ENCODE measurements at regions not wholly inside any gene's neighbourhood (a gene's known extent, or its start where the extent isn't known, plus 50 kb on each side); places are given as distances from the start of the nearest gene placed in this dataset.
A peak's percentile ranks its signal among the peaks of the same experiment; 100 is the strongest.
"Not testable (repeated sequence)": the region's sequence is repeated elsewhere in the genome, so short reads cannot be mapped to it uniquely, and the experiment has no call there.

DNA sequence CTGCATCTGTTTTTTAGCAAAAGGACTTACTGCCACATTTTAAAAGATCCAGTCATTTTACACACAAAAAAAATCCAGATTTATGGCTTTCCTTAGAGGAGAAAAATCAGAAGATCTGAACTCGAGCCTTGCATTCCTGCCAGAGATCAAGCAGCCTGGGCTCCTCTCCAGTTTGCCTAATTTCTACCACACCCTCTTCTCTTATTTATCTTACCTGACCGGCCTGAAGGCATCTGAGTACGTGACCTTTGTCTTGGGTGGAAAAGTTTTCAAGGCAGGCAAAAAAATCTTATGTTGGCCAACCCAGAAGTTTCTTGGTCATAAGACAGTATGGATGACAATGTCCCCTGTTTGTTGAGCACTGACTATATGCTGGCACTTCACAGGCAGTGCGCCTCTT is 60.3 kb downstream of the CHRD start:
- no peak for DNase-seq

DNA sequence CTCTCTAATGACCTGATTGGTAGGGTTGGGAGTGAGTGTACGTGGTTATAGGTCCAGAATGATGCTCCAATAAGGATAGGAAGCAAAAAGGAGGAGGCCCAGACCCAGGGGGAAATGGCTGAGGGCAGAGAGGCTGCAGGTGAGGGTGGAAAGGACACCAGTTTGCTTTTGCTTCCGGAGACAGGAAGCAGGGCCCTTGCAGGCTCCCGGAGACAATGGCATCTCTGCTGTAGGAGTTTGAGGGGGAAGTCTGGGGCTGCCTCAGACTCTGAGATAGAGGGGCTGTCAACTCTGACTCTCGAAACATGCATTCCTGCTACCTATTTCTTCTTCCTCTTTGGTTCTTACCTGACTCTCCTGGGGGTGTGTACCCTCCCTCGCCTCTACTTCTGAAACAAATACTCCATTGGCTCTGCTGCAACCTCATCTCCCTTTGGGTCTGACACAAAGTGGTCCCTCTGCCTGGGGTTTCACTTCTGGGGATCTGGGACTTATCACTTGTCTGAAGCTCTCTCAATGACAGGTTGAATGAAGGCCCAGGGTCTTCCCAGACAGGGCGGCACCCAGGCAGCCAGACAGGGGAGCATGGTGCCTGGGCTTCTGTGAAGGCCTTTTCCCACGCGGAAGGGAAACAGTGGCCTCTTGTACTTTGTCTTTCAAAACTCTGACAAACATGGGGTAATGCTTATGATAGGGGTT is 61.5 kb downstream of the CHRD start:
- DNase-seq: no peak

DNA sequence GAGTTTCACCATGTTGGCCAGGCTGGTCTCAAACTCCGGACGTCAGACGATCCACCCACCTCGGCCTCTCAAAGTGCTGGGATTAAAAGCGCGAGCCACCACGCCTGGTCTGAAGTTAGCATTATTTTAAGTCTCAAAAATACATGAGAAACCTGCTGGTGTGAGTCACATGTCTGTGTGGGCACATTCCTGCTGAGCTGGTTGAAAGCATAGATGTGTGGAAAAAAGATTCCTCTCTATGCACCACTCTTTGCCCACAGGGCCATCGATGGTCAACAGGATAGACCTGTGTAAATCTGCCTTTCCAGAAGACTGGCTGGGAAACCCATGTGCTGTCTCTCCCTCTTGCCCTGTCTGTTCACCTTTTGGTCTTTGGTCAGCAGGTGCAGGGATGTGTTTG is 63.5 kb downstream of the CHRD start:
- no peak for DNase-seq

DNA sequence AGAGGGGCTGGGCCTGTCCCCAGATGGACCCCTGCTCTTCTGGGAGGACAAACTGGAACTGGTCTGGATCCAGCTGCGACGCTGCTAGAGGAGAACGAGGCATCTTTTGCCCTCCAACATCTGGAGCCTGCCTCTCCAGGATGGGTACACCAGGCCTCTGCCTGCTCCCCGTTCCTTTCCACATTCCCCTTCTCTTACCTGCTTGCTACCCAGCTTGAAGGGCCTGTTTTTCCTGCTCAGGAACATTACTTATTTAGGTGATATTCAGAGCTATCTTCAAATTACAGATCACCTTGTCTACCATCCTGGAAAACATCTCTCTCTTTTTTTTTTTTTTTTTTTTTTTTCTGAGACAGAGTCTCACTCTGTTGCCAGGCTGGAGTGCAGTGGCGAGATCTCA is 64.0 kb downstream of the CHRD start:
- no peak for DNase-seq

DNA sequence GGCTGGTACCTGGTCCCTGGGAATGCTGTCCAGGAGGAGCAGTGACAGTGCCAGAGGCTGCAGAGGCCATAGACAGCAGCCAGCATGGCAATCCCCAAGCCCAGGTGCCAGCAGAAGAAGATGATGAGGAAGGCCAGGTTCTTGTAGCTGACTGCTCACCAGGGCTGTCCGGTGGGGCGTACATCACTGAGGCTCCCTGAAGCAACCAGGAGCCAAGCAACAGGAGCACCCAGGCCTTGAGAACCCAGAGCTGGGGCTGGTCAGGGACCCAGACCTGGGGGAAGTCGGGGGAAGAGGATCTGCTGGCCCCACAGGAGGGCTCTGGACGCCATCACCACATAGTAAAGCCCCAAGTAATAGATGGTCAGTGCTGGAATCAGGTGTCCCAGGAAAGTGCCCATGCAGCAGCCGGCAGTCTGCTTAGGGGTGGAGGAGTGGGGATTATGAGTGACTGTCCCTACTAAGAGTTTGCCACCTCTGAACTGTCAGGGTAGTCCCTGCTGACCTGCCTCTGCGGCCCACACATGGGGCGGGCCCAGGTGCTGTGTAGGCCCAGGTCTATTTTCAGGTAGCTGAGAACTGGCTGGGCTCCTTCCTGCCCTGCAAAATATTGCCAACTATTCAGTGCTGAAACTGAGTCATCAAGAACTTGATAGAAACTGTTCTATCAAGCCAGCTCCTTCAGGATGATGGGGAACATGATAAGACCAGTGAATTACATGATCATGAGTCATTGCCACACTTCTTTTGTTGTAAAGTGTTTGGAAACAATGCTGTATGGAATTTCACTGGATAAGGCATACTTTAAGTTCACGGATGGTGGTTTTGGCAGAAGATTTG is 68.7 kb downstream of the CHRD start:
- DNase-seq: no peak

DNA sequence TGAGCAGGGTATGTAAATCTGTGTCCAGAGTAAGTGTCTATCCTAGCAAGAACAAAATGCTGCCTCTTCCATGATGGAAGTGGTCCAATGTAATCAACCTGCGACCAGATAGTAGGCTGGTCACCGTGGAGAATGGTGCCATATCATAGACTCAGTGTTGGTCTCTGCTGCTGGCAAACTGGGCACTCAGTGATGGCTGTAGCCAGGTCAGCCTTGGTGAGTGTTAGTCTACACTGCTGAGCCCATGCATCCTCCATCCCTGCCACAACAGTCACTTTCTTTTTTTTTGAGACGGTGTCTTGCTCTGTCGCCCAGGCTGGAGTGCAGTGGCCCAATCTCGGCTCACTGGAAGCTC is 69.3 kb downstream of the CHRD start:
- DNase-seq: no peak

DNA sequence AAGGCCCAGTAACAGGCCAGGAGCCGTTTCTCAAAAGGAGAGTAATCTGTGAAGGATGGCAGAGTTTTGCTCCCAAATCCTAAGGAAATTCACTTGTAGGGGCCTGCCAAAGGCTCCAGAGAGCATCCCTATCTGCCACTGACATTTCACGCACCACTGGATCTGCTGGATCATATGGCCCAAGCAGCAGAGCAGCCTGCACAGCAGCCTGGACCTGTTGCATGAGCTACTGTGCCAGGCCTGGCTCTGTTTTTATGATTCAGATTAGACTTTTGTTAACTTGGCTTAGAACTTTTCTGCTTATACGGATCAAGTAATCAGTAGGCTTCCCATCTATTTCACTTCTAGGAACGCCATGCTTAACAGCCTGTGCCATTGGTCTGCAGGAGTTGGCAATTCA is 70.7 kb downstream of the CHRD start:
- DNase-seq: no peak

DNA sequence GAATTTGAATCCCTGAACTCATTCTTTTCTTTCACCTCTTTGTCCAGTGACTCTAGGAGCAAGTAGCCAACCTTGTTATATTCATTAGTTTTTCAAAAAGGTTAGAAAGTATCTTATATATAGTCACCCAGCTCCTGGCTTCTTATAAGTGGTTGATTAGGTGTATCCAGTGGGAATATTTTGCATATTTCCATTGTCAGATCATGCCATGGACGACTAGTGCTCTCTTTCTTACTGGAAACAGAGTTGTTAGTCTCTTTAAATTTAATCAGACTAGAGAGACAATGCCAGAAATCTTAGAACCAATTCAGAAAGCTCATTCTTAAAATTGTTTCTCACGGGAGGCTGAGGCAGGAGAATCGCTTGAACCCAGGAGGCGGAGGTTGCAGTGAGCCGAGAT is 73.4 kb downstream of the CHRD start:
- no peak for DNase-seq

DNA sequence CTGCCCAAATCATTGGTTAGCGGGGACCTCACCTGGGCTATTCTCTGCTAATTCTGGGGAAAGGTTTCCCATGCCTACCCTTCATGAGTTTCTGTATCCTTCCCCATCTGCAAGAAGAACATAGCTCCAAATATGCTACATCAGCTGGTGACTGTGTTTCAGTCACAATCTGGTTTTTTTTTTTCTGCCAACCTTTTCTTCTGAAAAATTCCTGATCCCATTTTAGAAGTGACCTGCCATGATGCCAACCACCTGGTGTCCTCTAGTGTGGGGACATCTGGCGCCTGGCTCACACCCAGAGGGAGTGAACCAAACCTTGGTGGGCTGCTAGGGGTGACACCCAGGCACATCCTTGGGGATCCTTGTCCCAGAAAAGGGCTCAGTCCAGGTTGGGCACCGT is 76.1 kb downstream of the CHRD start:
- DNase-seq: no peak

DNA sequence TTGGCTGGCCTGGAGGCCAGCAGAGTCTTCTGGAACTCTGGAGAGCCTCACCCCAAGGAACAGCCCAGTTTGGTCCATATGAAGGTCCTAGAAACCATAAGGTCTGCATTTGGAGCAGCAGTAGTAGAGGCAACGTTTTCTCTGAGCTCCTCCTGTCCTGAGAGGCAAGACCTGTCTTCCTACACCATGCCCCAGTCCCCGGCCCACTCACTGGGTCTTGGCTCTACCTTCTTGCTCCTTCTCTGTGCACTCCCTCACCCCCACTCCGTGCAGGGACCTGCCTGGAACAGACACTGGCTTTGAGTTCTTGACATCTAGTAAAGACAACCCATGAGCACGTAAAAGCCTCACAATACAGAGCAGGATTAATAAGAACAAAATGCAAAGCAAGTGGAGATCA is 76.6 kb downstream of the CHRD start:
- no peak for DNase-seq

DNA sequence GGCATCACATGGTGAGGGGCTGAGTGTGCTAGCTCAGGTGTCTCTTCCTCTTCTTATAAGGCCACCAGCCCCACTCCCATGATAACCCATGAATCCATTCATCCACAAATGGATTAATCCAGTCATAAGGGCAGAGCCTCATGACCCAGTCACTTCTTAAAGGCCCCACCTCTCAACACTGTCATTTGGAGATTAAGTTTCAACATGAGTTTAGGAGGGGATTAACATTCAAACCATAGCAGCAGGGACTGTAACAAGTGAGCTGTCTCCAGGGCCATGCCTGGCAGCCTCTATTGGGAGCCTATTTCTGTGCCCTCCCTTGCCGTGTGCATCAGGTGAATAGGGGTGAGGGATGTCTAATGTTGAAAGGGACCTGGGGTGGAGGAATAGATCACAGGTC is 77.5 kb downstream of the CHRD start:
- DNase-seq: no peak

DNA sequence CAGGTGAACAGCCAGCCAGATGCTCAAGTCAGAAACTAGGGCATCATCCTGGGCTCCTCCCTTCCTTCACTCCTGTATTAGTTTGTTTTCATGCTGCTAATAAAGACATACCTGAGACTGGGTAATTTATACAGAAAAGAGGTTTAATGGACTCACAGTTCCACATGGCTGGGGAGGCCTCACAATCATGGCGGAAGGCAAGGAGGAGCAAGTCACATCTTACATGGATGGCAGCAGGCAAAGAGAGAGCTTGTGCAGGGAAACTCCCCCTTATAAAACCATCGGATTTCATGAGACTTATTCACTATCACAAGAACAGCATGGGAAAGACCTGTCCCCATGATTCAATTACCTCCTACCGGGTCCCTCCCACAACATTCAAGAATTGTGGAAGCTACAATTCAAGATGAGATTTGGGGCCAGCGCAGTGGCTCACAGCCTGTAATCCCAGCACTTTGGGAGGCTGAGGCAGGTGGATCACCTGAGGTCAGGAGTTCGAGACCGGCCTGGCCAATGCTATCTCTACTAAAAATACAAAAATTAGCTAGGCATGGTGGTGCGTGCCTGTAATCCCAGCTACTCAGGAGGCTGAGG is 78.0 kb downstream of the CHRD start:
- DNase-seq: not testable (repeated sequence)

DNA sequence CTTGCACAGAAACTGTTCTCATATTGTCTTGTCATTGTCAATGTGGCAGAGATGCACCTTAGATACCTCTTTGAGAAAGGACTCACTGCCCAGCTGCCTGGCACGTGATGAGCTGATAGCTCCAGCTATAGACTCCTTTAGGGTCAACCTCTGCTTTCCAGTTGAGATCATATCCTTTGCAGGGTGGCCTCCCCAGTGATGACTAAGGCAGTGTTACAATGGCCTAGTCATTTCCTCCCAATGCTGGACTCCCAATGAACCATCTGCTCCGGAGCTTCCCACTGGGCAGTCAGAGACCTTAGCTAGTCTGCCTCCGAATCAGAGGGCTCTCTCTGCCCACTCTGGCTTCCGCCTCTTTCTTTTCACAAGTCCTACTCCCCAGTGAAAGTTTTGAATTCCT is 79.5 kb downstream of the CHRD start:
- DNase-seq: no peak

DNA sequence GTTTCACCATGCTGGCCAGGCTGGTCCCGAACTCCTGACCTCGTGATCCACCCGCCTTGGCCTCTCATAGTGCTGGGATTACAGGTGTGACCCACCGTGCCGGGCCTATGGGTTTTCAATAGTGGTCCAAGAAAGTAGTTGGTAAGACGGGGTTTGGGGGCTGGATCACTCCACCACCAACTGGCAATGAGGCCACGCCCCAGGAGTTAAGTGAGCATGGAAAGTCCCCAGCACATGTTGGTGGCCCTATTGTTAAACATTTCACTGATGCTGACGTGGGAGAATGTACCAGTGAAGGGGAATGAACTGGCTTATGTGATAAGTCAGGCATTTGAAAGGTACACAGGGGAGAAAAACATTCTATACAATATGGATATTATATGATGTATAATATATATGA is 80.4 kb downstream of the CHRD start:
- peak; percentile 13 for DNase-seq

DNA sequence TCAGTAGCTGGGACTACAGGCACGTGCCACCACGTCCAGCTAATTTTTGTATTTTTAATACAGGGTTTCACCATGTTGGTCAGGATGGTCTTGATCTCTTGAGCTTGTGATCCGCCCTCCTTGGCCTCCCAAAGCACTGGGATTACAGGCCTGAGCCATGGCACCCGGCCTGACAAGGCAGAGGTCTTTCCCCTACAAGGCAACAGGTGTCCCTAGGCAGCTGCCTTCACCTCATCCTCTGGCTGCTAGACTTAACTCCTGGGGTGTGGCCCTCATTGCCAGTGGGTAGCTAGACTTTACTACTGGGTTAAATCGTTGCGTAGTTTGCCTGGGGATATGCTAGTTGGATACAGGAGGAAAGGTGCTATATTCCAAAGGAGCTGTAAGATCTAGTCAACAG is 81.4 kb downstream of the CHRD start:
- DNase-seq: peak; percentile 1

DNA sequence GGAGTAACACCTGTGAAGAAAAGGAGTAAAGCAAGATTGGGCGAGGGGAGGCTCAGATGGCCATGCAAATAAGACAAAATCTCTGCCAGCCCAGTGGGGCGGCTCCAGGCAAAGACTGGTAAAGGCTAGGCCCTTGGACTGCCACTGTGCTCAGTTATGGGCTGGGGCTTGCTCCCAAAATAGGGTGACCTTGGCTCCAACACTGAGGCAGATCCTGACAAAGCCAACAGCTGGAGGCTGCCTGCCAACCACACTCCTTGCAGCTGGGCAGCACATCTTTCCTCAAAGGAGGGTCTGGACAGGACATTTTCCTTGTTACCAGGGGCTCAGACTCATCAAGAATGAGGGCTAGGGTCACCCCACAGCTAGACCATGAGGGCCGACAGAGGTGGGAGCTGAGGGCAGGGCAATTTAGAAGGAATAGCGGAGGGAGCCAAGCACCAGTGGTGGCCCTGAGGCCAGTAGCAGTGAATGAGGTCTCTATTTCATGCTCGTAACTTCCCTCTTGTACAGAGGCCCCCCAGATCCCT is 86.1 kb downstream of the CHRD start:
- no peak for DNase-seq

DNA sequence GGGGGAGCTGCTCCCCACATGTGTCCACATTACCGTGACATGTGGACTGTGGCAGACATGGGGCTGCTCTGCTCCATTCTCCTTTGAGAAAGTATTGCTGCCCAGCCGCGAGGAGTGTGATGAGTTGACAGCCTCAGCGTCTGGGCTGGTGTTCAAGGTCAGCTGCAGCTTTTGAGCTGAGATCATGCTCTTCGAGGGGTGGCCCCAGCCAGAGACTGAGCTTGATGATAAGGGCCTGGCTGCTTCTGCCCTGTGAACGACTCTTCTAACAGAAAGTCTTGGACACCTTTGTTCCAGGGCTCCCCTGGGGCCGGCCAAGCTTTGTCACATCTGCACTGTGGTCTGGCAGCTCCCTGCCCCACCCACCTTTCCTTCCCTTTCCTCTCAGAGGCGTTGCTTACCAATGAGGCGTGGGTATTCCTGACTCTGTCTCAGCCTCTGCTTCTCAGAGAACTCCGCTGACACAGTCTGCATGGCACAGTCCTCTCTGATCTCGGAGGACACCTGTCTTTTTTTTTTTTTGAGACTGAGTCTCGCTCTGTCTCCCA is 86.6 kb downstream of the CHRD start:
- DNase-seq: peak; percentile 49

DNA sequence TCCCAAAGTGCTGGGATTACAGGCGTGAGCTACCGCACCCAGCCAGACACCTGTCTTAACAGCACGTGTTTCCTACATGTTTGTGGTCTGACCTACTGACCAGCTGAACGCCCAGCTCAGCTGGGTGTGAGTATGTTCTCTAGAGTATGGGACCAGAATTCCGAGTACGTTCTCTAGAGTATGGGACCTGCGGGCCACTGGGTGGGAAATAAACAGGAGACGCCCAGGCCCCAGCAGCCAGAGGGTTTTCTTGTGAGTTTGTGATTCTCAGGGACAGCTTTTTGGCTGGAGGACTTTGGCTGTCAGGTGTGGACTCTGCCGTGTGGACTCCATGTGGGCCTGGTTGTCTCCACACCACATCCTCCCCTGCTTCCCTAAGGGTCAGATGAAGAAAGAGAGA is 87.3 kb downstream of the CHRD start:
- DNase-seq: peak; percentile 37

DNA sequence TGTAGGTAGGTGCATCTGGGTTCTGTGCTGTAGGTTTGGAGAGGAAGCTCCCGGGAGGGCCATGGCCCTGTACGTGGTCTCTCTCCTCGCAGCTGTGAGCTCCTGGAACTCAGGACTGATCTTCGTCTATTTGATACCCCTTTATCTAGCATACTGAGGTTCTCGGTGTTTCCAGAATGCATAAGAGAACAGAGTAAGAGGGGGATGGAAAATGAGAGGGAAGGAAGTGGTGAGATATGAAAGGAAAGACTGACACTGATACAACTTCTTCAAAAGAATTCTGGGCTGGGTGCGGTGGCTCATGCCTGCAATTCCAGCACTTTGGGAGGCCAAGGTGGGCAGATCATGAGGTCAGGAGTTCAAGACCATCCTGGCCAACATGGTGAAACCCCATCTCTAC is 90.7 kb downstream of the CHRD start:
- peak; percentile 32 for DNase-seq

DNA sequence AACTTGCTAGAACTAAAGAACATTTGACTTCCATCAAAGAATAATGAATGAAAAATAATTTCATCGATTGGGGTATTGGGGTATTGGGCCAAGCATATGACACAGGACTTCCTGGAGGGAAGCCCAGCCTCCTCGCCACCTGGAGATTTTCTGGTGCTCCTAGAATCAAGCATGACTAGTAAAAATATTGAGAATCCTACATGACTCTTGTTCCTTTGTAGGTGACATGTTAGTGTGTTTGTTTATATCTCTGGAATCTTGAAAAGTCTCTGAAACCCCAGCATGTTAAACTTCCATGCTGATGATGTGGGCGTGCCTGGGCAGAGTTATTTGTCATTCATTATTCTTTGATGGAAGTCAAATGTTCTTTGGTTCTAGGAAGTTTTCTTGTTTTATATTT is 90.1 kb upstream of the EPHB3 start:
- DNase-seq: no peak

DNA sequence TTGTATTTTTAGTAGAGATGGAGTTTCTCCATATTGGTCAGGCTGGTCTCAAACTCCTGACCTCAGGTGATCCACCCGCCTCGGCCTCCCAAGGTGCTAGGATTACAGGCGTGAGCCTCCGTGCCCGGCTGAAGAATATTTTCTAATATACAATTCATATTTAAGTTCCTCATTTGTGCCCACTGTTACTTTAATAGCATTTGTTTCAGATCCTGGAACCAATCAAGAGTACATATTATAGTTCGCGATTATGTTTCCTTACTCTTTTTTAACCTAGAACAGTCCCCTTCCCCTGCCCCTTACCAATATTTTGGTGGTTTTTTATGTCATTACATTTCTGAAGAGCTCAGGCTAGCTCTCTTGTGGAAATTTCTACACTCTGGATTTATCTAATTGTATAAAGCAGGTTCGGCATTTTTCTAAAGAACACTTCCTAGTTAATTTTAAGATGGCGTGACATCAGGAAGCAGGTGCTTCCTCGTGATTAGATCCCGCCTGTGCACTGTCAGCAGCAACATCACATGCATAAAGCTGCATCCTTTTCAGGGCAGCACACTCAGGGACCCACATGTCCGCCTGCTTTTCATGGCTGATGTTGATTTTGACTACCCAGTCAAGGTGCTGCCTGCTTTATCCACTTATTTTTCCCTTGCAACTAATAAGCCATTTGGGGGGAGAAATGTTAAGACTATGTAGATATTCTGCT is 88.7 kb upstream of the EPHB3 start:
- peak; percentile 49 for DNase-seq

DNA sequence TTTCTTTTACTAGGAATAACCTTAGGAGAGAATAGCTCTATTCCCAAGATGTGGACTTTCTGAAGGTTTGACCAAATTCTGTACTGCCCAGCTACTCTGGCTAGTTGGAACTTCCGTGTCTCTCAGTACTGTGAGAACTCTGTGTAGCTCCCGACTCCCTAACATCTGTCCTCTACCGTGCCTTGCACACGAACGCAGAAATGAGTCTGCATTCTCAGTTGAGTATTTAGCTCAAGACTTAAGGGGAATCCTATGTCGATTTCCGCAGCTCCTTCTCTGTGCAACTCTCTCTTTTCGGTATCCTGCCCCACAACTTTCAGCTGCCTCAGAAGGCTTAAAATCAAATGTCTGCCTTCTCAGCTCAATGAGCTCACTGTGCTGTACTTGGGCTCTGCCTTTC is 86.7 kb upstream of the EPHB3 start:
- no peak for DNase-seq

DNA sequence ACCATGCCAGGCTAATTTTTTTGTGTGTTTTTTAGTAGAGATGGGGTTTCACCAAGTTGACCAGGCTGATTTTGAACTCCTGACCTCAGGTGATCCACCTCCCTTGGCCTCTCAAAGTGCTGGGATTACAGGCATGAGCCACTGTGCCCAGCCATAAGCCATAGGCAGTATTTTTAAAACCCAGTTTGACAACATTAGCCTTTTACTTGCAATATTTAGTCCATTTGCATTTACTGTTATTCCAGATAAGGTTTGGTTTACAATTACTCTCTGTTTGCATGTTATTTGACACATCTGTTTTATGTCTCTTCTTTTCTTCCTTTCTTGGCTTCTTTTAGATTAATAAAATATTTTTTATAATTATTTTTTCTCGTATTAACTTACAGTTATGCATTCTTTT is 83.6 kb upstream of the EPHB3 start:
- no peak for DNase-seq

Measured in activated CD8-positive, alpha-beta memory T cell treated with anti-CD3 and anti-CD28 coated beads for 24 hours (primary cell).